Stromal cell of bone marrow (primary cell): ENCODE measurements at regions not wholly inside any gene's neighbourhood (a gene's known extent, or its start where the extent isn't known, plus 50 kb on each side); places are given as distances from the start of the nearest gene placed in this dataset.
"Not testable (repeated sequence)": the region's sequence is repeated elsewhere in the genome, so short reads cannot be mapped to it uniquely, and the experiment has no call there.

Experiments used
- DNase-seq: peaks from one replicate; pipeline ENCODE4 v3.0.0-alpha.2; 2012; ENCODE audit warnings: low read depth

DNA sequence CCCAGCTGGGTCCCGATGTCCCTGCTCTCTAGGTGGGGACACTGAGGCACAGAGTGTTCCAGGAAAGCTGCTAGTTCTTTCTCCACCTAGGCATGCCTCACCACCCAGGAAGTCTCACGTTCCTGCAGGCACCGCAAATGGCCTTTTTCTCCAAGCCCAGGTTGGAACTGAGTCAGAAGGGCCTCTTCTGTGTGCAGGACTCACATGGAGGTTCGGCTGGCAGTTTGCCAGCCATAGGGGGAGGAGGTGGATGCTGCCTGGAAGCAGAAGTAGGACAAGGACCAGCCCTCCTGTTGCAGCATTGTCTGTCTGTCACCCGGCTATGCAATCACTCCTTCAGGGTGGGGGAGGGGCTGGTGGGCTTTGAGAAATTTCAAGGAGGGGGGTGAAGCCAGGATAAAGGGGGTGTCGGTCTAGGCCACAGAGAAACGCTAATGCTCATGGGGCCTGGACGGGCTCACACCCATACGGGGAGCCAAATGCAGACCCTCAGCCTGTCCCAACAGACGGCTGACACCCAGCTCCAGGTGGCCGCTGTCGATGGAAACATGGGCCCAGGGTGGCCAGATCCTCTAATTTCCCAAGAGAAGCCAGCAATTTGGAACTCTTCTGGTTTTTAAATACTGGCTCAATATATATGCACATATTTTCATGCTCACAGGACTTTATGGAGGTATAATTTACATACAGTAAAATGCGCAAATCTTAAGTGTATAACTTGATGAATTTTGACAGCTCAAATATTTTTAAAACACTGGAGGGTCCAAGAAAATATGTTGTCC, 120.5 kb downstream of the PHETA1 start:
- DNase-seq: no peak

DNA sequence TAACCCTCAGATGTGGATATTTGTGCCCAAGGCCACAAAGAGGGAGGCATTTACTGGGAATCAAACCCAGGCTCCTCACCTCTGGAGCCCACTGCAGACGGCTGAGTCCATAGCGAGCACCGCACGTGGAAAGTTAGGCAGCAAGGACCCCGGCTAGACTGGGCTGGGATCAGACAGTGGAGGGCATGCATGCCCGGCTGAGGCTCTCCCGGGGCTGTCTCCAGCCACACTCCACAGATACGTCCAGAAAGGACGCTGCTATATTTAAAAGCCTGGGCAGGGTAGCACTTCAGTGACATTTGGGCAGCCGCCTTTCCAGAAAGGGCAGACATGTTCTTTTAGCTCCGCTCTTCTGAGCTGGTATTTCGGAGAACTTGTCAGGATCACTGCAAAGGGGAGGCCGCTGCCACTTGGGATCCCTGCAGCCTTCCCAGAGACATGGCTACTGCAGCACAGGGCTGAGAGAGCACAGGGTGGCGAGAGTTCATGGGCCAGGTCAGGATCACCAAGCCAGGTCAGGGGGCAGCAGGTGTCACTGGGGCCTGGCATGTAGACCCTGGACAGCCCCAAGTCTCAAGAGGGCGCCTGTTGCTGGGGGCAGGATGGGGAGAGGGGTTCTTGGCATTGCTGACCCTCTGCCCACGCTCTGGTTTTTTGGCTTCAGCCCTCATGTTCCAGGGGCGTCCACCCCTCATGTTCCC, 121.7 kb downstream of the PHETA1 start:
- DNase-seq: no peak

GRCh38 chr12:111246477-111247011, 122.4 kb downstream of the PHETA1 start:
- no peak for DNase-seq

- DNase-seq: no peak
Observed at GRCh38 chr12:111245701-111246476, 123.0 kb downstream of the PHETA1 start.

DNA sequence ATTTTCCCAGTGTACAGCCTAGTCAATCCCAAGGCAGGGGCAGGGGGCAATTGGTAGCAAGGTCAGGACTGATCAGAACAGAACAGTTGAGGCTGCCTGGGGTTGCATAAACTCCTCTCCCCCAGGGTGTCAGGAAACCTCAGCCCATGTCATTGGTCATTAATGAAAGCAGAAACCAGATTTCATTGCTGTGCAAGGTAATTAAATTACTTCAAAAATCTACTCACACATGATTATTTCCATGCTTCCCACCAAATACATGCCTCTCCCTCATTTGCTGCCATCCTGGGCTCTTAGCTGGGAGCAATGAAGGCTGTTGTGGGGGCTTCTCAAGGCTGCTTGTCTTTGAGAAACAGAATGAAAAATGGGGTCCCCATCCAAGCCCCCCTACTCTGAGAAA, 124.2 kb downstream of the PHETA1 start:
- no peak for DNase-seq

DNA sequence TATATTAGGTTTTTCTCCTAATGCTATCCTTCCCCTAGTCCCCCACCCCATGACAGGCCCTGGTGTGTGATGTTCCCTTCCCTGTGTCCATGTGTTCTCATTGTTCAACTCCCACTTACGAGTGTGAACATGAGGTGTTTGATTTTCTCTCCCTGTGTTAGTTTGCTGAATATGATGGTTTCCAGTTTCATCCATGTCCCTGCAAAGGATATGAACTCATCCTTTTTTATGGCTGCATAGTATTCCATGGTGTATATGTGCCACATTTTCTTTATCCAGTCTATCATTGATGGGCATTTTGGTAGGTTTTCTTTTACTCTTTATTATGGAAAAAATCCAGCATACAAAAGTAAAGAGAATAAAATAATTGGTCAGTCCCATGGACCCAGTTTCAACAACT, 126.1 kb downstream of the PHETA1 start:
- DNase-seq: not testable (repeated sequence)

DNA sequence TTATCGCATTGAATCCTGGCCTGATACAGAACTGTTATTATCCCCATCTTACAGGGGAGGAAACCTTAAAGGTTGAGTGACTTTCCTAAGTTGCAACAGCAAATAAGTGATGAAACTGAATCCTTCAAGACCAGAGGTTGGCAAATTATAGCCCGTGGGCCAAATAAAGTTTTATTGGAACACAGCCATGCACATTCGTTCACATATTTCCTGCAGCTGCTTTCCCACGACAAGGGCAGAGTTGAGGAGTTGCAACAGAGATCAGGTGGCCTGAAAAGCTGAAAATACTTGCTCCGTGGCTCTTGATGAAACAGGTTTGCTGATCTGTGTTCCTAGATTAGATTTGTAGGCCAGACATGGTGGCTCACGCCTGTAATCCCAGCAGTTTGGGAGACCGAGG, 126.7 kb downstream of the PHETA1 start:
- no peak for DNase-seq

- no peak for DNase-seq
Observed at GRCh38 chr12:111240374-111240773, 128.5 kb downstream of the PHETA1 start.

DNA sequence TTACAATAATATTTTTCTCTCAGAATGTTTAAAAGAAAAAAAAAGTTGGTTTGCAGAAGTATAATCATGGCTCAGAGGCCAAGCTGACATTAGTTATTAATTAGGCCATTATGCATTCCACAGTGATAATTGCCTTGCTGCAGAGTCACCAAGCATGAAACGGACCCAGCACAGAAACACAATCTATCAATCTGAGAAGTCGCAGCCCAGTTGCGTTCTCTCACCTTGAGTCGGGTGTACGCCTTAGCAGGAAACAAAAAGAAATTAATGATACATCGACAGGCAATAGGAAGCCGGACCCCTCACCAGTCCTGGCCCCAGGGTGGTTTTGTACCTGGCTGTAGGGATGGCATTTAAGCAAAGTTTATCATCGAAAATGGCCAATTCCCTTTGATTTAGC, 129.7 kb downstream of the PHETA1 start:
- DNase-seq: no peak

GRCh38 chr12:111238075-111238734, 130.7 kb downstream of the PHETA1 start:
- no peak for DNase-seq

DNA sequence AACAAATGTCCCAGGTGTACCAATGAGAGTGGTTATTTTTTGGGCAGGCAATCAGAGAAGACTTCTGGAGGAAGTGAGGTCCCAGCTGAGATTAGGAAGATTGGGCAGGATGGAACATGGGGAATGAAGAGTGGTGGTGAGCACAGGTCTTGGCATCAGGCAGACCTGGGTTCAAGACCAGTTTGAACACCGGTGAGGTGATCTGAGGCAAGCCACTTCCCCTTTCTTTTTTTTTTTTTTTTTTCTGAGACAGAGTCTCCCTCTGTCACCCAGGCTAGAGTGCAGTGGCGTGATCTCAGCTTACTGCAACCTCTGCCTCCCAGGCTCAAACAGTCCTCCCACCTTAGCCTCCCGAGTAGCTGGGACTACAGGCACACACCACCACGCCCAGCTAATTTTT, 134.4 kb downstream of the PHETA1 start:
- not testable (repeated sequence) for DNase-seq

DNA sequence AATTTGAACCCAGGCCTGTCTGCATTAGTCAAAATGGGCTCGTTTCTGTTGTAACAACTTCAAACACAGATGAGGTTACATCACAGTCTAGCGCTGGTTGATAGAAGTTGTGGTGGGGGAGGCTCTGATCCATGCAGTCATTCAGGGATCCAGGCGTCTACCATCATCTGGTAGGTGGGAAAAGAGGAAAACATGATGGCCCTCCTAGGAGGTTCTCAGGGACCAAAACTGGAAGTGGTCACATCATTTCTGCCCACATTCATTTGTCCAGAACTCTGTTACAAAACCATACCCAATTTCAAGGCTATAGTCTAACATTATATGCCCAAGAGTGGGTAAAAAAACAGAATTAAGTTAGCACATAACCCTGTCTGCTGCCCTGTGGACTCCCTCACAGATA, 135.1 kb downstream of the PHETA1 start:
- DNase-seq: no peak

- DNase-seq: no peak
Observed at GRCh38 chr12:111230649-111231048, 138.2 kb downstream of the PHETA1 start.

DNA sequence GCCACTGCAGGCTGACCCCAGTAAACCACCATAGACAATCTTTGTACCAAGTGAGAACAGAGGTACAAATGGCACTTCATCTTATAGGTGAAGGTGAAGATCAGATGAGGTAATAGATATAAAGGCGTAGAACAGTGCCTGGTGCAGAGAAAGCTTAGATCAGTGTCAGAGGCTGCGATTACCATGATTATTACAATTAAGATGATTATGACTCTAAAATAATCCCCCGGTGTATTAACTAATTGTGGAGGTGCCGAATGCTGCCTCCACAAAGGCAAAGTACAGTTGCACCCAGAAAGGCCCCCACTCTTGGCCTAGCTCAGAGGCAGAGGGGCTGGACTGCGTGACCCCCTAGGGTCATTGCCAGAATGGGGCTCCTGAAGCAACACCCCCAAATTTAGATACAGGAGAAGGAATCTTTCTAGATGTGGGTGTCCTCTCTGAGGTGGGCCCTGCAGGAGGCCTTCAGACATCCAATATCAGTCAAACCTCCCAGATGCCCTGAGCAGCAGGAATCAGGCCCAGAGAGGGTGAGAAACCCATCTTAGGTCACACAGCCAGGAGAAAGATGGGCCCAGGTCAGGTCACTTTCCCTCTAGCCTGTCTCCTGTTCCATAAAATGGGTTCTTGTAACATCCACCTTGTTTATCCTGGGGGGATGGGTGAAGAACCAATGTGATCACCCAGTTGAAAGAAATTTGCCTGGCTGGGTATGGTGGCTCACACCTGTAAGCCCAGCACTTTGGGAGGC, 139.8 kb downstream of the PHETA1 start:
- no peak for DNase-seq

DNA sequence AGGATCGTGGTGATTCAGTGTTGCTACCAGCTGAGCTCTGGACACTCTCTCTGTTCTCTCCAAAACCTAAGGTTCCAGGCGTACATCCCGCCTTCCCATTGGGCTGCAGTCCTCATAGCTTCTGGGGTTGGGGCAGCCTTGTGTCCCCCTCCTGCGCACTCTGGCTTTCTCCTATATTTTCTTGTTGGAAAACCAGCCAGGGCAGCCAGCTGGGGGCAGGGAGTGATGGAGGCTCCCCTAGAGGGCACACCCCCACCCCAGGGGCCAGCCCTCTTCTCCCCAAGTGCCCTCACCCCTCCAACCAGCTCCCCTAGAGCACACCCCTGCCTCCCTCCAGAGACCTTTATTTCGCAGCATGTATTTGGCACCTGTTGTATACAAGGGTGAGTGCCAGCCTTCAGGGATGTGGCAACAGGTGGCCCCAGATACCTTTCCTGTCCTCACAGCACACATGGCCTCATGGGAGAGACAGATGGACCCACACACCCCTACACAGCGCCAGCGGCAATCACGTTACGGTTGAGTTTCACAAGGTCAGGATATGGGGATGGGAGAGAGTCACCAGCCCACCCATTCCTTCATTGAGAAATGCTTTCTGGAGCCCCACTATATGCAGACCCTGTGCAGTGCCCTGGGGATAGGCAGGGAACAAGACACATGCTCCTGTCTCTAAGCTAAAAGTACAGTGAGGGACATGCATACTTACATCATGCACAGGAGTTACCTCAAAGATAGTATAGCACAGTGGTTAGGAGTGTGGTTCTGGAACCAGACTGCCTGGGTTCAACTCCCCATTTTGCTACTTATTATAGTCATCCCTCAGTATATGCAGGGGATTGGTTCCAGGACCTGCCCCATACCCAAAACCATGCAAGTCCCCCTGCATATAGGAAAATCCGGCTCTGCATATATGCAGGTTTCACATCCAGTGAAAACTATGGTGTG, 141.1 kb downstream of the PHETA1 start:
- no peak for DNase-seq

- DNase-seq: no peak
Observed at GRCh38 chr12:111226680-111227079, 142.2 kb downstream of the PHETA1 start.

DNA sequence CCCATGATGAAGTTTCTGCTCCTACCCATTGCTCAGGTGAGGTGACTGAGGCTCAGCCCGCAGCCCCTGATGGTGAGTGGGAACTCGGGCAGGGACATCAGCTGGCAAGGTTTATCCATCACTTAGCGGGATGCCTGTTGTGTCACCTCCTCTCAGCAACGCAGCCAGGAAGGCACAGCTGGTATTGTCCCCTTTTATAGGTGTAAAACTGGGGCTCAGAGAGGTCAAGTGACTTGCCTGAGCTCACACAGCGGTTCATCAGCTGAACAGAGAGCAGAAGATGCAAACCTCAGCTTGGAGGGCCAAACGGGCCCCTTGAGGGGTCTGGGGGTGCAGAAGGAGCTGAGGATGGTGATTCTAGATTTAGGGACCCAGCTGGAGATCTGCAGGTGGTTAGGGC, 143.6 kb downstream of the PHETA1 start:
- DNase-seq: no peak

DNA sequence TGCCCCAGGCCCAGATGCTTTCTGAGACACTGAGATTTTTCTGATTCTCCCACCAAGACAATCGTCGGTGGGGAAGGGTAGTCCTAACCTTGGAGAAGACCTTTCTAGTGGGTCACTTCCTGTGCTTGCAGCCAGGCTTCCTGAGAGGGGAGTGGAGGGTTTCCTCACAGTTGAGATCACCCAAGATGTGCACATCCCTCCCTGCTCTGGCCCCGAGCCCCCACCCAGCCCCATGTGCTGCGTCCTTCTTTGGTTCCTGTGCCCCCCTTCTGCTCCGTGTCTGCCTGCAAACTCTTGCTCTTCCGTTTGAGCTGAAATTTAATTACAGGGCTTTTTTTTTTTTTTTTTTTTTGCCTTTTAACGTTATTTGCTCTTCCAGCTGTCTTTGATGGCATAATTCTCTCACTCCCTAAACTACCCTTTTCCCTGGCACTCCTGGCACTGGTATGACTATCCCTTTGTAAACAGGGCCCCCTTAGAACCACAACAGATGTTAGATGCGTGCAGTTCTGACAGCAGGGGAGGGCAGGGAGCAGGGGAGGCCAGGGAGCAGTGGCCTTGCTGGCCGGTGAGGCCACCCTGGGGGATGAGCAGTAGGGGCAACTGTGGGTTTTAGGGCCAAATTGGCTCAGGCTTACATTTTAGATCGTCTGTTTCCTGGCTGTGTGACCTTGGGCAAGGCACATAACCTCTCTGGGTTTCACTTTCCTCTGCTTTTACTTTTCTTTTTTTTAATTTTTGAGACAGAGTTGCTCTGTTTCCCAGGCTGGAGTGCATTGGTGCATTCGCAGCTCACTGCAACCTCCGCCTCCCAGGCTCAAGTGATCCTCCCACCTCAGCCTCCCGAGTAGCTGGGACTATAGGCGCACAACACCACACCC, 144.5 kb downstream of the PHETA1 start:
- DNase-seq: no peak

GRCh38 chr12:111222523-111222922, 146.4 kb downstream of the PHETA1 start:
- DNase-seq: no peak
